ENCODE measurements at regions not wholly inside any gene's neighbourhood (a gene's known extent, or its start where the extent isn't known, plus 50 kb on each side); places are given as distances from the start of the nearest gene placed in this dataset.
A peak's percentile ranks its signal among the peaks of the same experiment; 100 is the strongest.
"Not testable (repeated sequence)": the region's sequence is repeated elsewhere in the genome, so short reads cannot be mapped to it uniquely, and the experiment has no call there.

DNA sequence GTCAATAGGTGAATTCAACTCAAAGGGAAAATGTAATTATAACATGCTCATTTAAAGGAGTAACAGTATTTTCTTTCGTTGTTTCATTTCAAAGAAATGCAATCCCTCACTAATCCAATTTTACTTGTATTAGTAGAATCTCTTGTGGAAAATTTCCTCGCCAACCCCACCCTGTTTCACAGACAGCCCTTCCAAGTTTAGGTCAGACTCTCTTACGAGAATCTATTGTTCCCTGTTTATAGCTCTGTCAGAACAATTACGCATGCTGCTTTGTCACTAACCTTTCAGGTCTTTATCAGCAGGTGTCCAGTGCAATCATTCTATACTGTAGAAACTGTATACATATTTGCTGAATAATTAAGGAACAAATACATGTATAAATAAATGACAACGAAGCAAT lies 657.8 kb upstream of the LINC00305 start:
- DNase-seq = peak; percentile 30

- no peak for DNase-seq
These were observed 657.3 kb upstream of the LINC00305 start for GRCh38 chr18:64806232-64806631.

GRCh38 chr18:64803471-64803870 lies 654.6 kb upstream of the LINC00305 start:
- no peak for DNase-seq

- DNase-seq = no peak
These were observed 651.3 kb upstream of the LINC00305 start for GRCh38 chr18:64800151-64800550.

- no peak for DNase-seq
These were observed 650.5 kb upstream of the LINC00305 start for GRCh38 chr18:64799376-64799775.

- DNase-seq = no peak
These were observed 642.3 kb upstream of the LINC00305 start for GRCh38 chr18:64791236-64791635.

- DNase-seq = no peak
These were observed 636.8 kb upstream of the LINC00305 start for GRCh38 chr18:64785686-64786085.

DNA sequence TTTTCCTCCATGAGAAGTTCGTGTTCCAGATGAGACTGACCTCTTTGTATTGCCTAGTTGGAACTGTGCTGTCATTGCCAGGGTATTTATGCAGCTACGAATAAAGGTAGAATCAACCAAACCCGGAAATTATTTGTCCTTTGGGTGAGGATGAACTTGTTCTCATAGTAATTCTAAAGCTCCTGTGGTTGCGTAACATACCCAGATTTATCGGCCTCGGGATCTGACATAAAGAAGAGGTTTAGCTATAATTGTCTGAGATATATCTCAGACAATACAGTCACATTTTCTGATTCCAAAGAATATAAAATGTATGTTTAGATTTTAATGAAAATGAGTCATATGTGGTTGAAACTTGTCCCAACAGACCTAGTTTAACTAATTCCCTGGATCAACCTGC lies 628.7 kb upstream of the LINC00305 start:
- DNase-seq = no peak

GRCh38 chr18:64765908-64766307 lies 617.0 kb upstream of the LINC00305 start:
- DNase-seq = no peak

- DNase-seq = no peak
These were observed 603.8 kb upstream of the LINC00305 start for GRCh38 chr18:64752707-64753106.

DNA sequence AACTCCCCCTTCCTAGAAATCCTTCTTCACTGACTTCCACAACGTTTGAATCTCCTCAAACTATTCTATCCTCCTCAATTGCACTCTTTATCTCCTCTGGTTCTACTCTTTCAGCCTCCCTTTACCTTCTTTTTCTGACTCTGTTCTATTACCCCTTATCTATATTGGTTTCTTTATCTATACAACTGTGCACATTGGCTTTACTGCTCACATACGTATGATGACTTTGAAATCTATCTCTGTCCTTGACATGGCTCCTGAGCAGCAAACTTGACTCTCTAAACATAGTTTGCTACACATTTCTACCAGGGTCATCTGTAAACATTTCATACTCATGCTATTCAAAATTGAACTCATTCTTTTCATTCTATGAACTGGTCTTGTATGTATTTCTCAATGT lies 601.0 kb upstream of the LINC00305 start:
- no peak for DNase-seq

DNA sequence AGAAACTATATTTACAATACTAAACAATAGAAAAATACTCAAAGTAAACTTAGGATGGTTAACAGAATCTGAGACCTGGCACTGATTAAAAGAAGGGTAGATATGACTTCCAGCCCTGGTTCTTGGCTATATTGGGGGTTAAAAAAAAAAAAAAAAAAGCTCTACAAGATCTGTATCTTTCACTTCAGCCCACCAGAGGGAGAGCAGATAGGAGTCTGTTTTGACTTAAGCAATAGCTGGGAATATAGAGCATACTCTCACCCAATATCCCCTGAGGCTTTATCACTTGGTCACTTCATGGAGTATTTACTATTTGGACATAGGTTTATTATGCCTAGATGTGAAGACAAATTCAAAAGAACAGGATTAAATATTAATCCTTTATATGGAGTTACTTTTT lies 598.9 kb upstream of the LINC00305 start:
- DNase-seq = no peak

- no peak for DNase-seq
These were observed 594.0 kb upstream of the LINC00305 start for GRCh38 chr18:64742898-64743297.

DNA sequence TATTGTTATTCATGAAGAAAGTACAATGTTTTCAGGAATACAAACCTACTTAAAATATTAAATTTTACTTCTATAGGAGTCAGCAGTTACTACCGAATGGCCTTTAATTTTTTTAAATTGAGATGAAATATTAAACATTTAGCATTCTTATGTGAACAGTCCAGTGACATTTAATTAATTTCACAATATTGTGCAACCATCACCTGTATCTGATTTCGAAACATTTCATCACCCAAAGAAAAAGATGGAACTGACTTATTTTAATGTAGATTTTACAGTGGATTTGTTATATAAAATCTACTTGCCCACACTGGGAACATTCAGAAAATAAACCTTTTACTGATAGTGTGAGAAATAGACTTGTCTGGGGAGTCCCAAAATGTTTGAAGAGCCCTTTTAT lies 585.2 kb upstream of the LINC00305 start:
- DNase-seq = no peak

DNA sequence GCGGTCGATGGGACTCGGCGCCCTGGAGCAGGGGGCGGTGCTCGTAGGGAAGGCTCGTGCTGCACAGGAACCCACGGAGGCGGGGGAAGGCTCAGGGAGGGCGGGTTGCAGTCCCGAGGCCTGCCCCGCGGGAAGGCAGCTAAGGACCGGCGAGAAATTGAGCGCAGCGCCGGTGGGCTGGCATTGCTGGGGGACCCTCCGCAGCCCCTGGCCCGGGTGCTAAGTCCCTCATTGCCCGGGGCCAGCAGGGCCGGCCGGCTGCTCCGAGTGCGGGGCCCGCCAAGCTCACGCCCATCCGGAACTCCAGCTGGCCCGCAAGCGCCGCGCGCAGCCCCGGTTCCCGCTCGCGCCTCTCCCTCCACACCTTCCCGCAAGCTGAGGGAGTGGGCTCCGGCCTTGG lies 576.8 kb upstream of the LINC00305 start:
- not testable (repeated sequence) for DNase-seq

DNA sequence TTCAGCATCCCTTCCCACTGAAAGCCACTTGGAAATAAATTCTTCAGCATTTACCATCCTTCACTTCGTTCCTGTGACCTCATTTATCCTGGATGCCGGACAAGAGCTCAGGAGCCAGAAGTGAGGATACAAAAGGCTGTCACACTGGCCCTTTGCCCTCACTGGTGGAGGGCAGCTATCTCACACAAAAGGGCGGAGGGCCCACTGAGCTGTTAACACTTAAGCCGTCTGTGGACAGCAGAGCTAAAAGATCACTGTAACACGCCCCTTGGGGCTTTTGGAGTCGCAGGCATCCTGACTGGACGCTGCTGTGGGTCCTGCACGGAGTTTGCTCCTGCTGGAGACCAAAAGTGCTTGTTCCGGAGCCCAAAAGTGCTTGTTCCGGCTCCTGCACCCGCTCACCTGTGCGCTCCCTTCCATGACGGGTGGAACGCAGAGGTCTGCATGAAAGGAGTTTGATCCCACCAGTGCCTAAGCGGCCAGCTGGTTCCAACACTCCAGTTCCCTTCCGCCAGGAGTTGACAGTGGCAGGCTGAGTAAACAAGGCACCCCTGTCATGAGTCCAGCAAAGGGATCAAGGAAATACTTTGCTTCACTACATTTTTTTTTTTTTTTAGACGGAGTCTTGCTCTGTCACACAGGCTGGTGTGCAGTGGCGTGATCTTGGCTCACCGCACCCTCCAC lies 572.0 kb upstream of the LINC00305 start:
- peak; percentile 37 for DNase-seq

DNA sequence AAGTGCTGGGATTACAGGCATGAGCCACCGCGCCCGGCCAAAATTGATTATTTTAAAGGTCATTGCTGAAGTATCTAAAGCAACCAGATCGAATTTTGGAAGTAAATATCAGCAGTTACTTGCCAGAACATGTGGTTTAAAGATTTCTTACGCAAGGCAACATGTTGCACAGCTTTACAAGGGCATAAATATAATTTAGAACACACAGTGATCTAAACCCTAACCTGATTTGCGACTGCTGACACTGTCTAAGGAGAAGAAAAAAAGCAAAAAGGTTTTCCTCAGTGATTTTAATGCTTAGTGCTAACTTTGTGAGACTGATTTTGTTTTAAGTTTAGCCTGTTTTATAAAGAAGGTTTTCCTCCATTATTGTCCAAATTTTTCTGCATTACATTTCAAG lies 569.9 kb upstream of the LINC00305 start:
- DNase-seq = no peak

DNA sequence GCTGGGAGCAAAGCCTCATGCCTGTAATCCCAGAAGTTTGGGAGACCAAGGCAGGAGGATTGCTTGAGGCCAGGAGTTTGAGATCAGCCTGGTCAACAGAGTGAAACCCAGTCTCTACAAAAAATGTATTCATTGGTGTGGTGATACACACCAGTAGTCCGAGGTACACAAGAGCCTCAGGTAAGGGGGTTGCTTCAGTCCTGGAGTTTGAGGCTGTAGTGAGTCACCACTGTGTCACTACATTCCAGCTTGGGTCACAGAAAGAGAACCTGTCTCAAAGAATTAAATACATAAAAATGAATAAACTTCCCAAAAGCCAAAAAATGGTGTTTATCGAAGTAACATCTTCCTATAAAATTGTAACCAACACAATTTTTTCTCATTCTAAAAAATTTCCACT lies 568.1 kb upstream of the LINC00305 start:
- DNase-seq = no peak

GRCh38 chr18:64714086-64714485 lies 565.2 kb upstream of the LINC00305 start:
- no peak for DNase-seq

DNA sequence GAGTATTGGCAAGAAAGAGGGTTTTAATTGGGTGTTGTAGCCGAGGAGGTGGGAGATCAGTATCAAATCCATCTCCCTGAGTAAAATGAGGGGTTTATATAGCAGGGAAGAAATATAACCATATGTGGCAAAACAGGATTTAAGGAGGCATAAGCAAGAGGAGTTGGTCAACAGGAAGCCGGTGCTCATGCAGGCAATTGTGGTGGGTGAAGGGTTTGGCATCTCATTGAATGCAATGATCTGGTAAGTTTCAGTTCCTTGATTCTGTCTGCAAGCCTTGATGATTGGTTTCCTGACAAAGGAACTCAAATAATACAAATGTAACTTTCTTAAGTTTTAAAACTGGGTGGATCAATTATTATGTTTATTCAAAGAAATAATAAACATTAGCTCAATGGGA lies 564.4 kb upstream of the LINC00305 start:
- no peak for DNase-seq

GRCh38 chr18:64712035-64712434 lies 563.1 kb upstream of the LINC00305 start:
- no peak for DNase-seq

GRCh38 chr18:64710105-64710861 lies 561.4 kb upstream of the LINC00305 start:
- no peak for DNase-seq

DNA sequence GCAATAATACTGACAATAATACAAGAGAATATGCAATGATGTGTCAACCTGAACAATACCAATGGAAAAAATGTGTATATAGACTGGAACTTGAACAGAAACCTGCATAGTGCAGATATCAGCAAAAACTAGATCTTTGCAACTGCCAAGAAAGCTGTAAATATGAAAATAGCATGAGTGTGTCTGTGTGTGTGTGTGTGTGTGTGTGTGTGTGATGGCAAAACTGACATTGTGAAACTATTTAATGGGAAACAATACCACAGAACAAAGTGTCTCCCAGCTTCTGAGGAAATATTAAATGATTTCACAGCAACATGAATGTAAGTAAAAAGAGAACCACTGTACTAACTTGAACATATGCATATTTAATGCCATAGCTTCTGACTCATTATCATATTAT lies 558.2 kb upstream of the LINC00305 start:
- DNase-seq = no peak

DNA sequence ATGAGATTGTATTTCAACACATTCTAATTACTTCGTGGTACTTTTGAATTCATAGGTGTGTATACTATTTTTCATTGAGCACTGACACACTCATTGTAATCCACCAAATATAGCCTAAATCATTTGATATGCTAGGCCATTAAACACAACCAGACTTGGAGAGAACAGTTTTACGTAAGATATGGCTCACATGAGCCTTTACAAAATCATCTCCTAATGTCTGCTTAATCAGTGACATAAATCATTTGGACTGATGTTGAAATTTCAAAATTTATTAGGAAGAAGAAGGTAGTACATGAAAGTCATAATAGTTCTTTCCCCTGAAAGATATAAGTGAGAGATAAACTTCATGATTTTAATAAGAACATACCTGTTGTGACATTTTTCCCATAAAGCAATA lies 550.2 kb upstream of the LINC00305 start:
- DNase-seq = no peak

Measured in NCI-H774 (cell line).